ENCODE measurements at regions not wholly inside any gene's neighbourhood (a gene's known extent, or its start where the extent isn't known, plus 50 kb on each side); places are given as distances from the start of the nearest gene placed in this dataset.
"Not testable (repeated sequence)": the region's sequence is repeated elsewhere in the genome, so short reads cannot be mapped to it uniquely, and the experiment has no call there.

DNA sequence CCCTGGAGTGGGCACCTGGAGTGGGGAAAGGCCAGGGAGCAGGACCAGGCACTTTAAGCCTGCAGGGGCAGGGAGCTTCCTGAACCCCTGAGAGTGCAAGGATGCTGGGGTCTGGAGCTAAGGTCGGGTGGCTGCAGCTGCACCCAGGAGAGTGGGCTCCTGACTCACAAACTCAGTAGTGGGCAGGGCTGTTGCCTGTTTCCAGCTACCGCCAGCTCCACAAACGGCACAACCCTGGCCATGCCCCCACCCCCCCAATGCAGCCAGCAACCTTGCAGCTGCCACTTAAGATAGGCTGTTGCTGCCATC lies 688.8 kb downstream of the NYAP2 start:
- TF ChIP-seq POLR2A (IDR thresholded peaks at IDR 0.05; ENCODE audit: low read depth, low read length) (no peak), POLR2AphosphoS5 (IDR thresholded peaks at IDR 0.05; ENCODE audit: low read depth, low read length) (no peak), TAF1 (IDR thresholded peaks at IDR 0.05; ENCODE audit: borderline replicate concordance, low read depth, low read length) (no peak)
- FAIRE-seq, result no peak

DNA sequence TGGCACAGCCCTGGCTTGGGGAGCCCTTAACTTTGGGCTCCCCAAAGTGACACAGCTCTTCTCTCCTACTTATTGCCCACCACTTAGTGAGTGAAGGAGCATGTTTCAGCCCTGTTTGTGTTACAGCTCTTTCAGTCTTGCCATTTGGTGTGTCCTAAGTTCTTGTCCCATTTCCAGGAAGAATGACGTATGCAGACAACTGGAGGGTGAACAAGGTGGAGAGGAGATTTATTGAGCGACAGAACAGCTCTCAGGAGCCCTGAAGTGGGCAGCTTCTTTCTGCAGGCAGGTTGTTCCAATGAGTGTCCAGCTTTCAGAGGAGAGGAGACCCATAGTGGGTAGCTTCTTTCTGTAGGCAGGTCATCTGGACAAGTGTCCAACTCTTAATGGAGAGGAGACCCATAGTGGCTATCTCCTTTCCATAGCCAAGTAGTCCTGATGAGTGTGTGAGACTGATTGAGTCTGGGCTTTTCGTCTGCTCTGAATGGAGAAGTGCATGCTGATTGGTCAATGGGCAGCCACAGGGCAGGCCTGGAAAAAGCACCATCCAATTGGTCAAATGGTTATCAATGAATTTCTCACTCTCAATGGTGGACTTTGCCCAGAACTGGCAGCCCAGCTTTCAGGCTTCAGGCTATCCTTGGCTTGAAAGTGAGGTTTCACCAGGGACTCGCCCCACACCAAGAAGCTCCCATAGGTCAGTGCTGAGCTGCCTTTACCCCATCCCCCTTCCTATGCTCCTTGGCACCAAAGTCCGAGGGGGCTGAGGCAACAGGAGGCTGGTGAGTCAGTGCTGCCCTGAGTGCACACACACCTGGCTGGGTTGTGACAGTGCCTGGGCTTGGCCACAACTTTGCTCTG lies 688.2 kb downstream of the NYAP2 start:
- FAIRE-seq, result no peak

More for the DNA sequence above, 688.8 kb downstream of the NYAP2 start:
- no peak for DNase-seq (ENCODE audit: insufficient read length)

DNA sequence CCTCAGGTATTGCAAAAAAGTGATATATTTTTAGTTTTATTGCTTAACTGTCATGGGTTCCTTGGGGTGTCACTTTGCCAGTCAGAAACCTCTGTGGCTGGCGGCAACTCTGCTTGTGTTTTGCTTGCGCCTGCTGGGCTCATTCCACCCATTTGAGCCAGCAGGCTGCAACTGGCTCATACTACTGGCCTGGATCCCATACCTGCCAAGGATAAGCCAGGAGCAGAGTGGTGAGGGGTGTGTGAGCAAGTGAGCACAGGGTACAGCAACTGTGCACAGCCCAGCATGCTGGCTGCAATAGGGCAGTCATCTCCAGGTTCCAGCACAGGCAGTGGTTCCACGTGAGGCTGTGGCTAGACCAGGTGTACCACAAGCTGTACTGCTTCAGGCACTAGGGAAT lies 687.5 kb downstream of the NYAP2 start:
- no peak for TF ChIP-seq POLR2A (IDR thresholded peaks at IDR 0.05; ENCODE audit: low read depth, low read length)
- TF ChIP-seq TAF1 (IDR thresholded peaks at IDR 0.05; ENCODE audit: borderline replicate concordance, low read depth, low read length), result no peak
- TF ChIP-seq POLR2AphosphoS5 (IDR thresholded peaks at IDR 0.05; ENCODE audit: low read depth, low read length), result no peak
- DNase-seq (ENCODE audit: insufficient read length) (no peak), FAIRE-seq (no peak)

More for the DNA sequence above, 688.2 kb downstream of the NYAP2 start:
- DNase-seq (ENCODE audit: insufficient read length), result no peak
- TF ChIP-seq POLR2AphosphoS5 (IDR thresholded peaks at IDR 0.05; ENCODE audit: low read depth, low read length), result no peak
- no peak for TF ChIP-seq POLR2A (IDR thresholded peaks at IDR 0.05; ENCODE audit: low read depth, low read length)
- no peak for TF ChIP-seq TAF1 (IDR thresholded peaks at IDR 0.05; ENCODE audit: borderline replicate concordance, low read depth, low read length)

DNA sequence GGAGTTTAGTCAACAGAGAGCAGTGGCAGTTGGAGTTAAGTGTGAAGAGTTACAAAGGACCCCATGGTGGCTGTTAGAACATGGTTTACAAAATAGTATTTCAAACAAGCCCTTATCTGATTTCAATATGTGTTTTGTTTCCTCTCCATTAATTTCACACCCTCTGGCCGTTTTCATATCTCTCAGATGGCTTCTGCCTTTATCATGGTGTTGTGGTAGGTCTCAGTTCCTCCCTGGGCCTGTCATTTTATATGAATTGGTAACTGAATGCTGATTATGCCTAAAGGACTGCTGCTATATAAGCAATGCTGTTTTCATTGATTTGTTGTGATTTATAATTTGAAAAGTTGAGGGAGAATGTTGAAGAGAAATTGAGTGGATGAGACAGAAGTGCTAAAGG lies 686.7 kb downstream of the NYAP2 start:
- TF ChIP-seq TAF1 (IDR thresholded peaks at IDR 0.05; ENCODE audit: borderline replicate concordance, low read depth, low read length) (no peak), POLR2AphosphoS5 (IDR thresholded peaks at IDR 0.05; ENCODE audit: low read depth, low read length) (no peak), POLR2A (IDR thresholded peaks at IDR 0.05; ENCODE audit: low read depth, low read length) (no peak)
- DNase-seq (ENCODE audit: insufficient read length), result no peak
- FAIRE-seq, result no peak

DNA sequence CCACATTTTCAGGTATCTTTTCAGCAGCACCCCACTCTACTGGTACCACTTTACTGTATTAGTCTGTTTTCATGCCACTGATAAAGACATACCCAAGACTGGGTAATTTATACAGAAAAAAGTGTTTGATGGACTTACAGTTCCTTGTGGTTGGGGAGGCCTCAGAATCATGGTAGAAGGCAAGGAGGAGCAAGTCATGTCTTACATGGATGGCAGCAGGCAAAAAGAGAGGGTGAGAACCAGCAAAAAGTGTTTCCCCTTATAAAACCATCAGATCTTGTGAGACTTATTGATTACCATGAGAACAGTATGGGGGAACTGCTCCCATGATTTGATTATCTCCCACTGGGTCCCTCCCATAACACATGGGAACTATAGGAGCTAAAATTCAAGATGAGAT lies 685.9 kb downstream of the NYAP2 start:
- FAIRE-seq; DNase-seq (ENCODE audit: insufficient read length): not testable (repeated sequence)

DNA sequence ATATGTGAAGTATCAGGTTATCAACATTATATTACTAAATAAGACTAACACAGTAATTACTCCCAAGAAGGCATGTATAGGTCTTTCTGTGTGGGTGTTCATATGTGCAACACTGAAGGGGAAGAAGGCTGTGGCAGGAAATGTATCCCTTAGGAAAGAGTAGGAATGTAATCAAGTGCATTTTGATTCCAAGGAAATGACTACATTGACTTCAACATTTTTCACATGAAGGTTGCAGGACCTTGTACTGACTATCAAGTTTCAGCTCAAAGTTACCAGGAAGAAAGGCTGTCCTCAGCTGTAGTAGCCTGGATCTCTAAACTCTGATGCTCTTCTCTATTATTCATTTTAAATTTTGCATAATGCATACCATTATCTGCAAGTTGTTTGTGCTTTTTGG lies 680.8 kb downstream of the NYAP2 start:
- DNase-seq (ENCODE audit: insufficient read length) (no peak), FAIRE-seq (no peak)
- TF ChIP-seq POLR2A (IDR thresholded peaks at IDR 0.05; ENCODE audit: low read depth, low read length), result no peak
- TF ChIP-seq TAF1 (IDR thresholded peaks at IDR 0.05; ENCODE audit: borderline replicate concordance, low read depth, low read length), result no peak
- no peak for TF ChIP-seq POLR2AphosphoS5 (IDR thresholded peaks at IDR 0.05; ENCODE audit: low read depth, low read length)

DNA sequence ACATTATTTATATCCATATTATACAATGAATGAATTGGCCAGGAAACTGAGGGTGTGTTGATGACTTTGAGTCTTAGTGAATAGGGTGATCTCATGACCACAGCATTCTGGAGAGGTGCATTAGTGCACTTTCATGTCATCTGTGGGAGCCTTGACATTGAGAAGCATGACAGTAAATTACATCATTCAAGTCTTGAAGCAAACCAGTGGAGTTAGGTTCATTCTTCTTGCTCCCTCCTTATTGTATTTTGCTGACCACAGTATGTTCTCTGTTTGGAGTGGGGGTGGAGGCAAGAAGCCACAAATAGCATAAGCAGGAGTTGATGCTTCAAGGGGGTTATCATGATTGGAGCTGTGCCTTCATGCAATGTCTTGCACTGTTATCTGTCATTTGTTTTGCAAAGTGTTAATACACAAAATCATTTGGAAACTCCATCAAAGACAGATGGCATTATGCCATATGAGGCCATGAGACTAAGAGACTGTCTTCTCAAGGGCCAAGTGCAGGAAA lies 680.2 kb downstream of the NYAP2 start:
- TF ChIP-seq POLR2A (IDR thresholded peaks at IDR 0.05; ENCODE audit: low read depth, low read length) (no peak), TAF1 (IDR thresholded peaks at IDR 0.05; ENCODE audit: borderline replicate concordance, low read depth, low read length) (no peak), POLR2AphosphoS5 (IDR thresholded peaks at IDR 0.05; ENCODE audit: low read depth, low read length) (no peak)
- FAIRE-seq, result no peak

DNA sequence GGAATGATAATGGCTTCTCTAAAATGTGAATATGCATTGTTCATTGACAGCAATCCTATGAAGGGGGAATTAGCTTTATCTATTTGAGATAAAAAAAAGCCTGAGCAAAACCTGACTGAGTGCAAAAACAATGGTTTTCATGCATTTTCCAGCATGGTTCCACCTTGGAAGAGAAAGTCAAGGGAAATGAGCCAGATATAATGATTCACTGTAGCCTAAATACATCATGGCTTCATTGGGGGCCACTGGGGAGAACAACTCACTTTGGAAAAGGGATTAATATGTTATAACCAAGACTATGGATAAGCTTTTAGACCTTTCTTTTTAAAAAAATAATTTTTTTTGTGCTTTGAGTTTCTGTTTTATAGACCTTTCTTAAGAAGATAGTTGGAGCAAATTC lies 679.7 kb downstream of the NYAP2 start:
- TF ChIP-seq TAF1 (IDR thresholded peaks at IDR 0.05; ENCODE audit: borderline replicate concordance, low read depth, low read length), result no peak
- TF ChIP-seq POLR2A (IDR thresholded peaks at IDR 0.05; ENCODE audit: low read depth, low read length), result no peak
- TF ChIP-seq POLR2AphosphoS5 (IDR thresholded peaks at IDR 0.05; ENCODE audit: low read depth, low read length), result no peak
- no peak for DNase-seq (ENCODE audit: insufficient read length)
- FAIRE-seq, result no peak

More for the DNA sequence above, 680.2 kb downstream of the NYAP2 start:
- DNase-seq (ENCODE audit: insufficient read length), result no peak

DNA sequence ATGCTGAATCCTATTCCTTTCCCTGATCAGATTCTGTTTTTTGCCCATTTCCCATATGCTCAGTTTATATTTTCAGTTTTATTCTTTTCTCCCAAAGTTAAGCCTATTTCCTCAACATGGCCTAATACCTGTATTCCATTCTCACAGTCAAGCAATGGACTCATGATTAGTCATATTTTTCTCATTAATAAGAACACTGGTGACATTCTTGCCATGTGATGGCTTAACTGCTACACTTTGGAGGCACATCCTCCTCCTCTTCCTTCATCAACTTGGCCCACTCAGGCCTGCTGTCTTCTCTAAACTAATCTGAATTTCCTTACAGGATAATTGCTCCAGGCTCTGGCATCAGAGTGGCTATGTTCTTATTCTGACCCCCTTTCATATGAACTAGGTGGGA lies 679.2 kb downstream of the NYAP2 start:
- TF ChIP-seq POLR2AphosphoS5 (IDR thresholded peaks at IDR 0.05; ENCODE audit: low read depth, low read length) (no peak), TAF1 (IDR thresholded peaks at IDR 0.05; ENCODE audit: borderline replicate concordance, low read depth, low read length) (no peak), POLR2A (IDR thresholded peaks at IDR 0.05; ENCODE audit: low read depth, low read length) (no peak)
- DNase-seq (ENCODE audit: insufficient read length) (no peak), FAIRE-seq (no peak)

DNA sequence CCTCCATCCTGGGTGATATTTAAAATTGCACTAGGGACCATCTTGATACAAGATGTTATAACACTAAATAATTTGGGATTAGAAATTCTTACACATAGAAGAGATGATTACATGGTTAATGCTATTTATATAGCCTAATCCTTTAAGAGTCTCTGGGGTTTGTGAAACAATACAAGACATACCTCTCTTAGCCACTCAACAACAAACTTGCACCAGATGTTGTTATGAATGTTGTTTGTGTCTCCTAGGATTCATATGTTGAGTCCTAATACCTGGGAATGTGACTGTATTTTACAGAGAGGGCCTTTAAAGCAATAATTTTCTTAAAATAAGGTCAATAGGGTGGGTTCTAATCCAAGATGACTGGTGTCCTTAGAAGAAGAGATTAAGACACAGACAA lies 678.3 kb downstream of the NYAP2 start:
- FAIRE-seq (no peak), DNase-seq (ENCODE audit: insufficient read length) (no peak)
- TF ChIP-seq POLR2AphosphoS5 (IDR thresholded peaks at IDR 0.05; ENCODE audit: low read depth, low read length) (no peak), POLR2A (IDR thresholded peaks at IDR 0.05; ENCODE audit: low read depth, low read length) (no peak), TAF1 (IDR thresholded peaks at IDR 0.05; ENCODE audit: borderline replicate concordance, low read depth, low read length) (no peak)

DNA sequence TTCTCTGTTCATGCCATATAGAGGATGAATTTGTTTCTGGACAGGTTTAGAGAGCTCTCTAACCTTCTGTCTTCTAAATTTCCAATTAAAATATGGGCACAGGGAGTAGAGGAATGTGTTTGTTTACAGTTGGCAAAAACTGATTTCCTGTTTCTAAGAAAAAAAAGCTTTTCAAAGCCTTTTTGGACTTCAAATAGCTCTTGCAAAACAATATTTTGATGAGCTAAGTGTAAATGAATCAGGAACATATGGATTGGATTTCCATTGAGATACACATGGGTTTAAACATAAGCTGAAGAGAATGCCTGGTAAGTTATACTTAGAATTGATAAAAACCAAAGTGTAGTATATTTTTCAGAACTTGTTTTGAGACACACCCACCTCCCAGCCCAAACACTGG lies 677.5 kb downstream of the NYAP2 start:
- DNase-seq (ENCODE audit: insufficient read length) (no peak), FAIRE-seq (no peak)
- no peak for TF ChIP-seq TAF1 (IDR thresholded peaks at IDR 0.05; ENCODE audit: borderline replicate concordance, low read depth, low read length)
- no peak for TF ChIP-seq POLR2A (IDR thresholded peaks at IDR 0.05; ENCODE audit: low read depth, low read length)
- no peak for TF ChIP-seq POLR2AphosphoS5 (IDR thresholded peaks at IDR 0.05; ENCODE audit: low read depth, low read length)

DNA sequence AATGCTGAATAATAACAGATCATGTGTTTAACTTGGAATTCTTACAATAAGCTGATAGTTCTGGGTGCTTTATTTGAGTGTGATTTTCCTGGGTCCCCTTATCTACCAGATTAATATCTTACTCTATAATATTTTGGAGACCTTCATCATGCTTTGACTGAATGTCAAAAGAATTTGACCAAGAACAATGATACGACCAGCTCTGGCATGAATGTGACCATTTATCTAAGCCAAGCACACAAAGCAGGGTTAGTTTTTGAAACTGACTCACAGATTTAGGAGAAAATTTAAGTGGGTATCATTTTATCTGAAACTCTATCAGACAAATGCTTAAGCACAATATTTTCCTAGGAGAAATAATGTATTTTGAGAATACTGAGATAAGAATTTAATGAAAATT lies 677.0 kb downstream of the NYAP2 start:
- DNase-seq (ENCODE audit: insufficient read length), result no peak
- FAIRE-seq, result no peak
- TF ChIP-seq TAF1 (IDR thresholded peaks at IDR 0.05; ENCODE audit: borderline replicate concordance, low read depth, low read length), result no peak
- TF ChIP-seq POLR2AphosphoS5 (IDR thresholded peaks at IDR 0.05; ENCODE audit: low read depth, low read length), result no peak
- no peak for TF ChIP-seq POLR2A (IDR thresholded peaks at IDR 0.05; ENCODE audit: low read depth, low read length)

Measured in GM12892 (cell line).